ENCODE measurements at regions not wholly inside any gene's neighbourhood (a gene's known extent, or its start where the extent isn't known, plus 50 kb on each side); places are given as distances from the start of the nearest gene placed in this dataset.
"Not testable (repeated sequence)": the region's sequence is repeated elsewhere in the genome, so short reads cannot be mapped to it uniquely, and the experiment has no call there.

DNA sequence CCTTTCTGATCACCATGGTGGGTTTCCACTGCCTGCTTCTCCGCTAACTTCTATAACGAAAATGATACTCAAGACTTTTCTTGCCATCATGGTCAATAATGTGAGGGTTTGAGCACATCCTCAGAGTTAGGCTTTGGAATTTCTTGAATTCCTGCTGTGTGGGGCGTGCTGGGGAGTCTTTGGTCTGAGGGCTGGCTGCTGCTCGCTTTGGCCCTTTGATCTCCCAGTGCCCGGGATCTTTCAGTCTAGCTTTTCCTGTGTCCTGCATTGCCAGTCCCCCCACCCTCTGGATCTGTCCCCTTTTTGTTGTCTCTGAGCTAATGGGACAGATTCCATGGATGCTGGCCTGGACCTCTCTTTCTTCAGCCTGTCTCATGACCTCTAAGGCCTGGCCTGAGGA lies 182.6 kb downstream of the NPIPA7 start:
- CTCF ChIA-PET; POLR2A ChIA-PET; H3K27ac ChIP-seq (ENCODE audit: extremely low read depth, low read depth, low read length); H3K4me1 ChIP-seq (ENCODE audit: control insufficient read depth, insufficient read depth, low read length); H3K9me3 ChIP-seq (ENCODE audit: control insufficient read depth, insufficient read depth, low read depth, low read length); H3K36me3 ChIP-seq (ENCODE audit: control insufficient read depth in 2 of 2, insufficient read depth in 1 of 2, low read length in 2 of 2); H3K4me3 ChIP-seq (ENCODE audit: low read depth, low read length): not testable (repeated sequence)

DNA sequence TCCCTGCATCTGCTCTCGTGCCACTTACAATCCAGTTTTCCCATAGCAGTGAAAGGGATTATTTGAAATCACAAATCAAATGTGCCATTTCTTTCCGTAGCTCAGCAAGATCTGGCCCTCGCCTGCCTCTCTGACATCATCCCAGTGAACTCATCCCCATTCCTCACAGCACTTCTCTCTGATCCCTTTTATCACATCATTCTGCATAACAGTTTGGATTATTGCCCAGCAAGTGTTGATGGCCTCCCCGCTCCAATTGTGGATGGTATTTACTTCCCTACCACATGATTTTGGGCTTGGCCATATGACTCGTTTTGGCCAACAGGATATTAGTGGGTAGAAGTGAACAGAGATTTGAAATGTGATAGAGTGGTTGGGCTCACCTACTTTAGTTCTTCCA lies 185.0 kb downstream of the NPIPA7 start:
- H3K4me1 ChIP-seq (ENCODE audit: control insufficient read depth, insufficient read depth, low read length); H3K4me3 ChIP-seq (ENCODE audit: low read depth, low read length); H3K9me3 ChIP-seq (ENCODE audit: control insufficient read depth, insufficient read depth, low read depth, low read length); H3K27ac ChIP-seq (ENCODE audit: extremely low read depth, low read depth, low read length); H3K36me3 ChIP-seq (ENCODE audit: control insufficient read depth in 2 of 2, insufficient read depth in 1 of 2, low read length in 2 of 2); POLR2A ChIA-PET; CTCF ChIA-PET: not testable (repeated sequence)

DNA sequence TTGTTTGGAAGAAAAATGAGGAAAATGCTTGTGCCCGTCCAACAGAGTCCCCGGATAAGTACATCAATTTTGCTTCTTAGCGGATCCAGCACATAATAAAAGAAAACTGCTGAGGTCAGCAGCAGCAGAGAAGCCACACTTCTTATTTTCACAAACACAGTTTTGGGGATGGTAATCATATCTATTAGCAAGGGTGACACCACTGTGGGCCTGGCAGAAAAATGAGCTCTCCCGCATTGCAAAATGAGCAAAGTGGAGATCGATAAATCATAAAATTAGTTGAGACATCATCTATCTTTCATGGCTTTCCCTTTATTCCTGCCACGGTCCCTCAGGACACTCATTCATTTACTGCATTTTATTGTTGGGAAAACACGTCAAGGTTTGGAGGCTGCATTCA lies 186.4 kb downstream of the NPIPA7 start:
- H3K27ac ChIP-seq (ENCODE audit: extremely low read depth, low read depth, low read length); H3K4me3 ChIP-seq (ENCODE audit: low read depth, low read length); H3K9me3 ChIP-seq (ENCODE audit: control insufficient read depth, insufficient read depth, low read depth, low read length); H3K4me1 ChIP-seq (ENCODE audit: control insufficient read depth, insufficient read depth, low read length); POLR2A ChIA-PET; CTCF ChIA-PET; H3K36me3 ChIP-seq (ENCODE audit: control insufficient read depth in 2 of 2, insufficient read depth in 1 of 2, low read length in 2 of 2): not testable (repeated sequence)

DNA sequence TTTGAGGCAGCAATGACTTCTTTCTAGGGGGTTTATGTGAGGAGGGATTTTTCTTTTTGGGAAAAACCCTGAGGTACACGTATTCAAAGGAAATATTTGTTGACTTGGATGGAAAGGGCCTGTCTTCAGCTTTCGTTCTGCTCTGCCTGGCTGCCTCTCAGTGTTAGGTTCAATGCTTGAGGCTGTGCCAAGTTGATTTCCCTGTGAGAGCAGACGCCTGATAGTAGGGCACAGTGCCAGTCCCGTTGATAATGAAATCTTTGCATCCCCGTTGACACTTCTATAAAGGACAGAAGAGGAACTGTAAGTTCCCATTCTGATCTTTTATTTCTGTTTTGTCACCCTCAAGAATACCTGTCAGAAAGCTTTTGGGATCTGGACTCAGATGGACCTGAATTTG lies 191.1 kb downstream of the NPIPA7 start:
- CTCF ChIA-PET; H3K36me3 ChIP-seq (ENCODE audit: control insufficient read depth in 2 of 2, insufficient read depth in 1 of 2, low read length in 2 of 2); H3K9me3 ChIP-seq (ENCODE audit: control insufficient read depth, insufficient read depth, low read depth, low read length); H3K27ac ChIP-seq (ENCODE audit: extremely low read depth, low read depth, low read length); H3K4me3 ChIP-seq (ENCODE audit: low read depth, low read length); H3K4me1 ChIP-seq (ENCODE audit: control insufficient read depth, insufficient read depth, low read length); POLR2A ChIA-PET: not testable (repeated sequence)

DNA sequence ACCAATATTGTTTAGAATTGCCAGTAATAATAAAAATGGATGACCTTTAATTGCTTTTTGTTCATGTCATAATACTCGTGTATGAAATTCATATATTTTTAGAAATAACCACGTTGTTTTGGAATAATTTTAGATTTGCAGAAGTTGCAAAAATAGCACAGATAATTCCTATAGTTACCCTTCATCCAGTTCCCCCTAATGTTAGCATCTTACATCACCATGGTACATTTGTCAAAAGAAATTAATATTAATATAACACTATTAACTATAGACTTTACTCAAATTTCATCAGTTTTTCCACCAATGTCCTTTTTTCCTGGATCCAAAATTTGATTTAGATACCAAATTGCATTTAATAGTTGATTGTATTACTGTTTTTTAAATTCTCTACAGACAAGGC lies 191.9 kb downstream of the NPIPA7 start:
- POLR2A ChIA-PET; H3K27ac ChIP-seq (ENCODE audit: extremely low read depth, low read depth, low read length); H3K4me3 ChIP-seq (ENCODE audit: low read depth, low read length); H3K9me3 ChIP-seq (ENCODE audit: control insufficient read depth, insufficient read depth, low read depth, low read length); H3K4me1 ChIP-seq (ENCODE audit: control insufficient read depth, insufficient read depth, low read length); H3K36me3 ChIP-seq (ENCODE audit: control insufficient read depth in 2 of 2, insufficient read depth in 1 of 2, low read length in 2 of 2); CTCF ChIA-PET: not testable (repeated sequence)
- peak; percentile 94 for TF ChIP-seq ZNF529 (tag by site-specific recombination; IDR thresholded peaks at IDR 0.05; ENCODE audit: insufficient replicate concordance)

DNA sequence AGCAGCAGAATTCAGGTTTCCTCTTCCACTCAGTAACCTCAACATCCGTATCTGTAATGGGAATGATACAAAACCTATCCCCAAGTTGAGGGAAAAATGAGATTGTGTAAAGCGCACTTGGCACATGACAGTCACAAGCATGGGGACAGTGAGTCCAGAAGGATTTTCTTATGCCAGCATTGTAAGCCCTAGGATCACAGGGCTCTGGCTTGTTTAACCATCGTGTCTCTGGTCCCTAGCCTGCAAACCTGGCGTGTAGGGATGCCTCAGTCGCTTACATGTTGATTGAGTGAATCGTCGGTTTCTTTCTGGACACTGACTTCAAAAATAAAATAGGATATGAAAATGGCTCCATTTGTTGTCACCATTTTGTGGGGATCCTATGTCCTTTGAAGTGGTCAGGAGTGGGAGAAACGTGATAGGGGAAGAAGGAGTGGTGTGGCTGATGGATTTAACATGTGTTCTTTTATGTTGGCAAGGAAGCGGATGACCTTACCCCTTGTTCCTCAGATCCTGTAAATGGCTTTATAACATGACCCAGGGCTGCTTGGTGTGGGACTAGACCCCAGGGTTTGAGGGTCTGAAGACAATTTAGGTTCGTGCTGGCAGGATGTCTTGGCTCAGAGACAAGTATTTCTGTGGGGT lies 193.3 kb downstream of the NPIPA7 start:
- H3K4me1 ChIP-seq (ENCODE audit: control insufficient read depth, insufficient read depth, low read length); H3K9me3 ChIP-seq (ENCODE audit: control insufficient read depth, insufficient read depth, low read depth, low read length); H3K36me3 ChIP-seq (ENCODE audit: control insufficient read depth in 2 of 2, insufficient read depth in 1 of 2, low read length in 2 of 2); H3K4me3 ChIP-seq (ENCODE audit: low read depth, low read length); POLR2A ChIA-PET; H3K27ac ChIP-seq (ENCODE audit: extremely low read depth, low read depth, low read length); CTCF ChIA-PET: not testable (repeated sequence)

DNA sequence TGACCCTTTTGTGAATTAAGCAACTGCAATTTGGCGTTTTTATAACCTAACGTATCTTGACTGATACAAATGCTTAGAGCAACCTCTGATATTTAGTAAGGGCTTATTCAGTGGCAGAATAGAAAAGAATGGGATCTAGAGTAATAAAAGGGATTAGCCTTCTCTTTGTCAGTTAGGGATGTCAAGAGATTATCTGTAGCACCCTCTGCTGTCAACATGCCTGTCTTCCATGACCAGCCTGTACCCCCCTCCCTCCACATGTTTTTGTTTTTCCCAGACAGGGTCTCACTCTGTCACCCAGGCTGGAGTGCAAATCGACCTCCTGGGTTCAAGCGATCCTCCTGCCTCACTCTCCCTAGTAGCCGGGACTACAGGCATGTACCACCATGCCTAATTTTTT lies 198.1 kb downstream of the NPIPA7 start:
- H3K27ac ChIP-seq (ENCODE audit: extremely low read depth, low read depth, low read length); H3K9me3 ChIP-seq (ENCODE audit: control insufficient read depth, insufficient read depth, low read depth, low read length); H3K4me3 ChIP-seq (ENCODE audit: low read depth, low read length); H3K4me1 ChIP-seq (ENCODE audit: control insufficient read depth, insufficient read depth, low read length); CTCF ChIA-PET; POLR2A ChIA-PET; H3K36me3 ChIP-seq (ENCODE audit: control insufficient read depth in 2 of 2, insufficient read depth in 1 of 2, low read length in 2 of 2): not testable (repeated sequence)
- TF ChIP-seq ZNF654 (tag by site-specific recombination; IDR thresholded peaks at IDR 0.05; ENCODE audit: low read depth): 0 out of 2 replicates have a peak, but pooled peaks have one; percentile 3

DNA sequence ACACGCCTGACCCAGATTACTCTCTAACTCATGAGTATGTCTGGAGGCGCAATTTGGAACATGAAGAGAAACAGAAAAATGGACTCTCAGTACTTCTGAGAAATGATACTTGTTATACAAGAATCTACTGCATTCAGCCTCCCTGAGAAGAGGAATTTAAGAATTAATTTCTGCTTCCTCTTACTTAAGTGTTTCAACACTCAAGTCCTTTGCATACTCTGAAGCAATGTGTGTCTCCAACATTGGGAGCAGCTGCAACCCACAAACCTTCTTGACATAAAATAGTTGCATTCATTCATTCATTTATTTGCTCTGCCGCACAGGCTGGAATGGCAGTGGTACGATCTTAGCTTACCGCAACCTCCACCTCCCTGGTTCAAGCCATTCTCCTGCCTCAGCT lies 199.8 kb downstream of the NPIPA7 start:
- POLR2A ChIA-PET: no interaction called here
- Histone ChIP-seq H3K4me3 (ENCODE audit: low read depth, low read length) (no peak overlapping the region), H3K36me3 (ENCODE audit: control insufficient read depth in 2 of 2, insufficient read depth in 1 of 2, low read length in 2 of 2) (no peaks in the 10 kb centered on the region), H3K9me3 (ENCODE audit: control insufficient read depth, insufficient read depth, low read depth, low read length) (no peaks in the 10 kb centered on the region), H3K27ac (ENCODE audit: extremely low read depth, low read depth, low read length) (no peak overlapping the region), H3K4me1 (ENCODE audit: control insufficient read depth, insufficient read depth, low read length) (no peaks in the 10 kb centered on the region)
- TF ChIP-seq ZNF2 (tag by site-specific recombination; IDR thresholded peaks at IDR 0.05) (no peak), ZNF221 (tag by site-specific recombination; IDR thresholded peaks at IDR 0.05; ENCODE audit: borderline replicate concordance) (no peak), IKZF3 (tag by site-specific recombination; IDR thresholded peaks at IDR 0.05) (no peak), PRDM1 (tag by site-specific recombination; IDR thresholded peaks at IDR 0.05) (no peak)
- TF ChIP-seq, protein P1, sequence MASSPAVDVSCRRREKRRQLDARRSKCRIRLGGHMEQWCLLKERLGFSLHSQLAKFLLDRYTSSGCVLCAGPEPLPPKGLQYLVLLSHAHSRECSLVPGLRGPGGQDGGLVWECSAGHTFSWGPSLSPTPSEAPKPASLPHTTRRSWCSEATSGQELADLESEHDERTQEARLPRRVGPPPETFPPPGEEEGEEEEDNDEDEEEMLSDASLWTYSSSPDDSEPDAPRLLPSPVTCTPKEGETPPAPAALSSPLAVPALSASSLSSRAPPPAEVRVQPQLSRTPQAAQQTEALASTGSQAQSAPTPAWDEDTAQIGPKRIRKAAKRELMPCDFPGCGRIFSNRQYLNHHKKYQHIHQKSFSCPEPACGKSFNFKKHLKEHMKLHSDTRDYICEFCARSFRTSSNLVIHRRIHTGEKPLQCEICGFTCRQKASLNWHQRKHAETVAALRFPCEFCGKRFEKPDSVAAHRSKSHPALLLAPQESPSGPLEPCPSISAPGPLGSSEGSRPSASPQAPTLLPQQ (tag by site-specific recombination; IDR thresholded peaks at IDR 0.05): no peak
- TF ChIP-seq, protein P2, sequence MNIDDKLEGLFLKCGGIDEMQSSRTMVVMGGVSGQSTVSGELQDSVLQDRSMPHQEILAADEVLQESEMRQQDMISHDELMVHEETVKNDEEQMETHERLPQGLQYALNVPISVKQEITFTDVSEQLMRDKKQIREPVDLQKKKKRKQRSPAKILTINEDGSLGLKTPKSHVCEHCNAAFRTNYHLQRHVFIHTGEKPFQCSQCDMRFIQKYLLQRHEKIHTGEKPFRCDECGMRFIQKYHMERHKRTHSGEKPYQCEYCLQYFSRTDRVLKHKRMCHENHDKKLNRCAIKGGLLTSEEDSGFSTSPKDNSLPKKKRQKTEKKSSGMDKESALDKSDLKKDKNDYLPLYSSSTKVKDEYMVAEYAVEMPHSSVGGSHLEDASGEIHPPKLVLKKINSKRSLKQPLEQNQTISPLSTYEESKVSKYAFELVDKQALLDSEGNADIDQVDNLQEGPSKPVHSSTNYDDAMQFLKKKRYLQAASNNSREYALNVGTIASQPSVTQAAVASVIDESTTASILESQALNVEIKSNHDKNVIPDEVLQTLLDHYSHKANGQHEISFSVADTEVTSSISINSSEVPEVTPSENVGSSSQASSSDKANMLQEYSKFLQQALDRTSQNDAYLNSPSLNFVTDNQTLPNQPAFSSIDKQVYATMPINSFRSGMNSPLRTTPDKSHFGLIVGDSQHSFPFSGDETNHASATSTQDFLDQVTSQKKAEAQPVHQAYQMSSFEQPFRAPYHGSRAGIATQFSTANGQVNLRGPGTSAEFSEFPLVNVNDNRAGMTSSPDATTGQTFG (tag by site-specific recombination; IDR thresholded peaks at IDR 0.05; ENCODE audit: borderline replicate concordance): no peak
- TF ChIP-seq, protein P3, sequence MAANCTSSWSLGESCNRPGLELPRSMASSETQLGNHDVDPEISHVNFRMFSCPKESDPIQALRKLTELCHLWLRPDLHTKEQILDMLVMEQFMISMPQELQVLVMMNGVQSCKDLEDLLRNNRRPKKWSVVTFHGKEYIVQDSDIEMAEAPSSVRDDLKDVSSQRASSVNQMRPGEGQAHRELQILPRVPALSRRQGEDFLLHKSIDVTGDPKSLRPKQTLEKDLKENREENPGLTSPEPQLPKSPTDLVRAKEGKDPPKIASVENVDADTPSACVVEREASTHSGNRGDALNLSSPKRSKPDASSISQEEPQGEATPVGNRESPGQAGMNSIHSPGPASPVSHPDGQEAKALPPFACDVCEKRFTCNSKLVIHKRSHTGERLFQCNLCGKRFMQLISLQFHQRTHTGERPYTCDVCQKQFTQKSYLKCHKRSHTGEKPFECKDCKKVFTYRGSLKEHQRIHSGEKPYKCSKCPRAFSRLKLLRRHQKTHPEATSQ (tag by site-specific recombination; IDR thresholded peaks at IDR 0.05): no peak
- CTCF ChIA-PET: no interaction called here

Data from HEK293 (cell line).